M059J (cell line): ENCODE measurements at regions not wholly inside any gene's neighbourhood (a gene's known extent, or its start where the extent isn't known, plus 50 kb on each side); places are given as distances from the start of the nearest gene placed in this dataset.

Experiments
- DNase-seq: peaks from one replicate; pipeline ENCODE4 v3.0.0-alpha.2; 2012; ENCODE audit warnings: low read depth

DNA sequence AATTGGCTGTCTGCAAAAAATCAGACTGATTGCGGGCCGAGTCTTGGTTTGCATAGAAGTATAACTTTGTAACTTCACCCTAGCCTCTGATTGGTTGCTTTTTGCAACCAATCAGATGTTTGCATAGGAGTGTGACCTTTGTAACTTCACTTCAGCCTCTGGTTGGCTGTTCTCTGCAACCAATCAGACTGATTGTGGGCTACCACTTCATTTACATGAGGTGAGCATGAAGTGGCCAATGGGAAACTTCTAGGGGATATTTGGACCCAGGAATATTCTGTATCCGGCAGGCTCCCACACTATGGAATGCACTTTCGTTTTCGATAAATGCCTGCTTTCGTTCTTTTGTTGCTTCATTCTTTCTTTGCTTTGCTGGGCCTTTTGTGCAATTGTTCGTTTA, 667.7 kb downstream of the FAM133A start:
- DNase-seq, result peak; percentile 50

GRCh38 chrX:94361241-94361640, 687.2 kb downstream of the FAM133A start:
- DNase-seq, result no peak

- DNase-seq, result no peak
Observed at GRCh38 chrX:94365736-94366135, 691.7 kb downstream of the FAM133A start.

- no peak for DNase-seq
Observed at GRCh38 chrX:94366616-94367015, 692.6 kb downstream of the FAM133A start.

GRCh38 chrX:94389044-94389443, 715.0 kb downstream of the FAM133A start:
- no peak for DNase-seq

GRCh38 chrX:94400488-94400887, 726.5 kb downstream of the FAM133A start:
- DNase-seq, result no peak

- no peak for DNase-seq
Observed at GRCh38 chrX:94401426-94401825, 727.4 kb downstream of the FAM133A start.

DNA sequence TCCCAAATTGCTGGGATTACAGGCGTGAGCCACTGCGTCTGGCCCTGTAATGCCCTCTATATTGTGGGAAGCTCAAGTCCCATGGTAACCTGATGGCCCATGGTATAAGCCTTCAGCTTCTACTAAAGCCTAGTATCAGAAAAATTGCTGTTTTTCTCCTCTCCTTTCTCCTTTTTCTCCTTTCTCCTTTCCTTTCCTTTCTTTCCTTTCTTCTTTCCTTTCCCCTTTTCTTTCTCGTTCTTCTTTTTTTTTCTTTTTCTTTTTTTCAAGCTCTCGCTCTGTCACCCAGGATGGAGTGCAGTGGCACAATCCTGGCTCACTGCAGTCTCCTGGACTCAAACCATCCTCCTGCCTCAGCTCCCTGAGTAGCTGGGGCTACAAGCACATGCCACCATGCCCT, 740.7 kb downstream of the FAM133A start:
- DNase-seq, result no peak

GRCh38 chrX:94418065-94418464, 744.1 kb downstream of the FAM133A start:
- DNase-seq, result no peak

DNA sequence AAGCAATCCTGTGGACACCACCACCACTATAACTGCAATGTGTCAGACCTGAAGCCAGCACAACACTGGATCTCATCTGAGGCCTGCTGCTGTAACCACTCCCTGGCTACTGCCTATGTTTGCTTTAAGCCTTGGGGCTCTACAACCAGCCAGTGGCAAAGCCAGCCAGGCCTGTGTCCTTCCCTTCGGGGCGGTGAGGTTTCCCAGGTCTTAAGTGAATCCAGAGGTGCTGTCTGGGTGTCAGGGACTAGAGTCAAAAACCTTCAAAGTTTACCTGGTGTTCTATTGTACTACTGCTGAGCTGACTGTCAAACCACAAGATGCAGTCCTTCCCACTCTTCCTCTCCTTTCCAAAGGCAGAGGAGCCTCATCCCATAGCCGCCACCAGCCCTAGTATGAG, 750.5 kb downstream of the FAM133A start:
- DNase-seq, result no peak

GRCh38 chrX:94430091-94430490, 756.1 kb downstream of the FAM133A start:
- DNase-seq, result no peak

DNA sequence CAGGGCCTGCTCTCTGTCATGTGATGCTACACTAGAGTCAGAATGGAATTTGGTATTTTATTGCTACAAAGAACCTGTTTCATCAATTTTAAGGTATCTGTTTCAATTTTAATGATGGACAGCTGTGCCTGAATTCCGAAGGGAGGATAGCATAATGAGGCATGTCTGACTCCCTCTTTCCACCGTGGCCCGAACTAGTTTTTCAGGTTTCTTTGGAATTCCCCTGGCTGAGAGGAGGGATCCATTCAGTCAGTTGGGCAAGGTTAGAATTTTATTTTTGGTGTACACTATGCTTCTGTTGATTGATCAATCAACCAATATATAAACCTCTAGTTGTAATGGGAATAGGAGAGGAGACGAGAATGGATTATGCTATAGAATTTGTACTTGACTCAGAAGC, 761.8 kb downstream of the FAM133A start:
- DNase-seq, result no peak

- DNase-seq, result no peak
Observed at GRCh38 chrX:94454159-94454558, 780.2 kb downstream of the FAM133A start.

DNA sequence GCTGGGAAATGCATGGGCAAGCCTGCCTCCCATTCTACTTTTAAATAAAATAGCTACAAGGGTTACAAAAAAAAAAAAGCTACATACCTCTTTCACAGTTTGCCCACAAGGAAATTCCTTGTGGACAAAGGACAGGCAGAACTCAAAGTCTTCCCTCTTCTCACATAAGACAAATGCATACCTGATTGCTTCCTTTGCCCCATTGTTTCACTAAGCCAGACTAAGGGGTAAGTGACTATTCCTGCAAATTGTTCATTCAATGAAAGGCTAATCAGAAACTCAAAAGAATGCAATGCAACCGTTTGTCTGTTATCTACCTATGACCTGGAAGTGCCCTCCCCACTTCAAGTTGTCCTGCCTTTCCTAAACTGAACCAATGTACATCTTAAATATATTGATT, 780.6 kb downstream of the FAM133A start:
- DNase-seq, result no peak

- DNase-seq, result no peak
Observed at GRCh38 chrX:94455782-94456181, 781.8 kb downstream of the FAM133A start.

DNA sequence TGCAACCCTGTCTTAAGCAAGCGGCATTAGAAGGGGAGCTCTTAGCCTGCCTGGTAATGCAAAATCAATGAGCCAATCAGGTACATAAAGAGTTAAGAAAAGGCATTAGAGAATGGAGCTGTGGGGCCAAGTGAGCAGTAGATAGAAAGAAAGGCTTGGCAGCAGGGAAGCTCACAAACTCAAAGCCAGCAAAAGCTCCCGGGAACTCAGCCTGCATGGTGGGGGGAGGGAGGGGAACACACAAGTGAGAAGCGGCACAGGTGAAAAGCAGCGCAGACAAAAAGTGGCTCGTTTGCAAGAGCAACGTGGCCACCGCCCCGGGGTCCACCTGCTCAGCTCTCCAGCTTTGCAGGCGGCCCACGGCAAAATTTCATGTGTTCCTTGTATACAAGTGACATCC, 818.5 kb downstream of the FAM133A start:
- DNase-seq, result no peak

DNA sequence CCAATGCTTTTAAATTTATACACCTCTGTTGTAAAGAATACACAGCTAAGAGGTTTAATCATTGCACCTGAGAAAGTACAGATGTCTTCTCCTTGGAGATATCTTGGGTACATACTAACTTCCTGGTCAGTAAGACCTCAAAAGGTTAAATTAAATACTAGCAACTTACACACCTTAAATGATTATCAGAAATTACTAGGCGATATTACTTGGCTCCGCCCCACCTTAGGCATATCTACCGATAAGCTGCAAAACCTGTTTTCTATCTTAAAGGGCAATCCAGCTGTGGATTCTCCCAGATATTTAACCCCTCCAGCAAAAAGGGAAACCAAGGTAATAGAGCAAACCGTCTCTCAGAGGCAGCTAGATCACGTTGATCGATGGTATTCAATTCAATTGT, 819.4 kb downstream of the FAM133A start:
- no peak for DNase-seq

- no peak for DNase-seq
Observed at GRCh38 chrX:94511564-94511963, 837.6 kb downstream of the FAM133A start.

- no peak for DNase-seq
Observed at GRCh38 chrX:94515009-94515408, 841.0 kb downstream of the FAM133A start.

- no peak for DNase-seq
Observed at GRCh38 chrX:94524867-94525266, 850.9 kb downstream of the FAM133A start.

DNA sequence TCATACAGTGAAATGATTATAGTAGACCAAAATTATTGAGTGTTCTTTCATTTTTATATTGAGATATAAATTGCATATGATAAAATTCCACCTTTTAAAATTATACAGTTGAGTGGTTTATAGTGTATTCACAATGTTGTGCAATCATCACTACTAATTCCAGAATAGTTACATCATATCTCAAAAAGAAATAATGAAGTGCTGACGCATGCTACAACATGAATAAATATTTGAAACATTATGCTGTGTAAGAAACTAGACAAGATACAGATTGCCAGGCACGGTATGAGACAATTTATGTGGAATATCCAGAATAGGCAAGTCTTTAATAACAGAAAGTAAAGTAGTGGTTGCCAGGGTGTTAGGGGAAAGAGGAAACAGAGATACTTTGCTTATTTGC, 871.7 kb downstream of the FAM133A start:
- DNase-seq, result no peak

- DNase-seq, result peak; percentile 2
Observed at GRCh38 chrX:94551831-94552230, 877.8 kb downstream of the FAM133A start.

- no peak for DNase-seq
Observed at GRCh38 chrX:94560930-94561329, 886.9 kb downstream of the FAM133A start.

GRCh38 chrX:94576367-94577004, 902.5 kb downstream of the FAM133A start:
- no peak for DNase-seq
